ENCODE measurements at regions not wholly inside any gene's neighbourhood (a gene's known extent, or its start where the extent isn't known, plus 50 kb on each side); places are given as distances from the start of the nearest gene placed in this dataset.

- H3K27ac ChIP-seq (ENCODE audit: insufficient read depth, low read length, poor library complexity, severe bottlenecking) = no peak overlapping the region
- H3K9me3 ChIP-seq (ENCODE audit: control insufficient read depth, low read length) = no peaks in the 10 kb centered on the region
- no peaks in the 10 kb centered on the region for H3K36me3 ChIP-seq (ENCODE audit: control insufficient read depth, insufficient read depth, low read length)
- no peak for DNase-seq
- H3K4me1 ChIP-seq (ENCODE audit: control insufficient read depth, insufficient read depth, low read length, poor library complexity, severe bottlenecking) = no peaks in the 10 kb centered on the region
- H3K4me3 ChIP-seq (ENCODE audit: insufficient read depth, low read depth, low read length, poor library complexity, severe bottlenecking) = no peak overlapping the region
- no peaks in the 10 kb centered on the region for H3K27me3 ChIP-seq (replicated peaks; ENCODE audit: control insufficient read depth, insufficient read depth, low read length, poor library complexity, severe bottlenecking)
Measured at GRCh38 chr5:35483191-35483590, 134.5 kb upstream of the SPEF2 start.

GRCh38 chr5:35482167-35482755 is 135.4 kb upstream of the SPEF2 start:
- no peaks in the 10 kb centered on the region for H3K36me3 ChIP-seq (ENCODE audit: control insufficient read depth, insufficient read depth, low read length)
- no peak overlapping the region for H3K4me3 ChIP-seq (ENCODE audit: insufficient read depth, low read depth, low read length, poor library complexity, severe bottlenecking)
- no peaks in the 10 kb centered on the region for H3K4me1 ChIP-seq (ENCODE audit: control insufficient read depth, insufficient read depth, low read length, poor library complexity, severe bottlenecking)
- no peak overlapping the region for H3K27ac ChIP-seq (ENCODE audit: insufficient read depth, low read length, poor library complexity, severe bottlenecking)
- no peaks in the 10 kb centered on the region for H3K27me3 ChIP-seq (replicated peaks; ENCODE audit: control insufficient read depth, insufficient read depth, low read length, poor library complexity, severe bottlenecking)
- no peaks in the 10 kb centered on the region for H3K9me3 ChIP-seq (ENCODE audit: control insufficient read depth, low read length)
- no peak for DNase-seq

GRCh38 chr5:35478856-35479682 is 138.6 kb upstream of the SPEF2 start:
- H3K4me3 ChIP-seq (ENCODE audit: insufficient read depth, low read depth, low read length, poor library complexity, severe bottlenecking) = peak overlapping the region; percentile 48
- no peak overlapping the region for H3K27ac ChIP-seq (ENCODE audit: insufficient read depth, low read length, poor library complexity, severe bottlenecking)
- no peaks in the 10 kb centered on the region for H3K27me3 ChIP-seq (replicated peaks; ENCODE audit: control insufficient read depth, insufficient read depth, low read length, poor library complexity, severe bottlenecking)
- H3K9me3 ChIP-seq (ENCODE audit: control insufficient read depth, low read length) = no peaks in the 10 kb centered on the region
- no peaks in the 10 kb centered on the region for H3K36me3 ChIP-seq (ENCODE audit: control insufficient read depth, insufficient read depth, low read length)
- no peak for DNase-seq
- no peaks in the 10 kb centered on the region for H3K4me1 ChIP-seq (ENCODE audit: control insufficient read depth, insufficient read depth, low read length, poor library complexity, severe bottlenecking)

- H3K27me3 ChIP-seq (replicated peaks; ENCODE audit: control insufficient read depth, insufficient read depth, low read length, poor library complexity, severe bottlenecking) = no peaks in the 10 kb centered on the region
- H3K4me3 ChIP-seq (ENCODE audit: insufficient read depth, low read depth, low read length, poor library complexity, severe bottlenecking) = no peak overlapping the region
- no peaks in the 10 kb centered on the region for H3K9me3 ChIP-seq (ENCODE audit: control insufficient read depth, low read length)
- DNase-seq = no peak
- no peaks in the 10 kb centered on the region for H3K36me3 ChIP-seq (ENCODE audit: control insufficient read depth, insufficient read depth, low read length)
- H3K27ac ChIP-seq (ENCODE audit: insufficient read depth, low read length, poor library complexity, severe bottlenecking) = no peak overlapping the region
- no peaks in the 10 kb centered on the region for H3K4me1 ChIP-seq (ENCODE audit: control insufficient read depth, insufficient read depth, low read length, poor library complexity, severe bottlenecking)
Measured at GRCh38 chr5:35477911-35478310, 139.8 kb upstream of the SPEF2 start.

- Histone ChIP-seq H3K36me3 (ENCODE audit: control insufficient read depth, insufficient read depth, low read length) (no peaks in the 10 kb centered on the region), H3K4me1 (ENCODE audit: control insufficient read depth, insufficient read depth, low read length, poor library complexity, severe bottlenecking) (no peaks in the 10 kb centered on the region), H3K4me3 (ENCODE audit: insufficient read depth, low read depth, low read length, poor library complexity, severe bottlenecking) (no peak overlapping the region), H3K27ac (ENCODE audit: insufficient read depth, low read length, poor library complexity, severe bottlenecking) (no peak overlapping the region), H3K27me3 (replicated peaks; ENCODE audit: control insufficient read depth, insufficient read depth, low read length, poor library complexity, severe bottlenecking) (no peaks in the 10 kb centered on the region), H3K9me3 (ENCODE audit: control insufficient read depth, low read length) (no peaks in the 10 kb centered on the region)
- DNase-seq = no peak
Measured at GRCh38 chr5:35477321-35477720, 140.3 kb upstream of the SPEF2 start.

- Histone ChIP-seq H3K27me3 (replicated peaks; ENCODE audit: control insufficient read depth, insufficient read depth, low read length, poor library complexity, severe bottlenecking) (no peaks in the 10 kb centered on the region), H3K9me3 (ENCODE audit: control insufficient read depth, low read length) (no peaks in the 10 kb centered on the region), H3K4me1 (ENCODE audit: control insufficient read depth, insufficient read depth, low read length, poor library complexity, severe bottlenecking) (no peaks in the 10 kb centered on the region), H3K36me3 (ENCODE audit: control insufficient read depth, insufficient read depth, low read length) (no peaks in the 10 kb centered on the region), H3K4me3 (ENCODE audit: insufficient read depth, low read depth, low read length, poor library complexity, severe bottlenecking) (no peak overlapping the region), H3K27ac (ENCODE audit: insufficient read depth, low read length, poor library complexity, severe bottlenecking) (no peak overlapping the region)
- no peak for DNase-seq
Measured at GRCh38 chr5:35476797-35477196, 140.9 kb upstream of the SPEF2 start.

GRCh38 chr5:35476036-35476435 is 141.6 kb upstream of the SPEF2 start:
- no peak overlapping the region for H3K27ac ChIP-seq (ENCODE audit: insufficient read depth, low read length, poor library complexity, severe bottlenecking)
- no peaks in the 10 kb centered on the region for H3K4me1 ChIP-seq (ENCODE audit: control insufficient read depth, insufficient read depth, low read length, poor library complexity, severe bottlenecking)
- no peaks in the 10 kb centered on the region for H3K36me3 ChIP-seq (ENCODE audit: control insufficient read depth, insufficient read depth, low read length)
- no peaks in the 10 kb centered on the region for H3K27me3 ChIP-seq (replicated peaks; ENCODE audit: control insufficient read depth, insufficient read depth, low read length, poor library complexity, severe bottlenecking)
- H3K9me3 ChIP-seq (ENCODE audit: control insufficient read depth, low read length) = no peaks in the 10 kb centered on the region
- DNase-seq = no peak
- no peak overlapping the region for H3K4me3 ChIP-seq (ENCODE audit: insufficient read depth, low read depth, low read length, poor library complexity, severe bottlenecking)

- no peak for DNase-seq
- H3K4me3 ChIP-seq (ENCODE audit: insufficient read depth, low read depth, low read length, poor library complexity, severe bottlenecking) = no peak overlapping the region
- no peaks in the 10 kb centered on the region for H3K27me3 ChIP-seq (replicated peaks; ENCODE audit: control insufficient read depth, insufficient read depth, low read length, poor library complexity, severe bottlenecking)
Measured at GRCh38 chr5:35473589-35473988, 144.1 kb upstream of the SPEF2 start.

GRCh38 chr5:35470866-35471265 is 146.8 kb upstream of the SPEF2 start:
- DNase-seq = no peak
- H3K36me3 ChIP-seq (ENCODE audit: control insufficient read depth, insufficient read depth, low read length) = no peaks in the 10 kb centered on the region
- no peaks in the 10 kb centered on the region for H3K27me3 ChIP-seq (replicated peaks; ENCODE audit: control insufficient read depth, insufficient read depth, low read length, poor library complexity, severe bottlenecking)

More at GRCh38 chr5:35473589-35473988, 144.1 kb upstream of the SPEF2 start:
- H3K4me1 ChIP-seq (ENCODE audit: control insufficient read depth, insufficient read depth, low read length, poor library complexity, severe bottlenecking) = no peaks in the 10 kb centered on the region
- no peak overlapping the region for H3K27ac ChIP-seq (ENCODE audit: insufficient read depth, low read length, poor library complexity, severe bottlenecking)
- H3K36me3 ChIP-seq (ENCODE audit: control insufficient read depth, insufficient read depth, low read length) = no peaks in the 10 kb centered on the region
- H3K9me3 ChIP-seq (ENCODE audit: control insufficient read depth, low read length) = no peaks in the 10 kb centered on the region

GRCh38 chr5:35468811-35469210 is 148.9 kb upstream of the SPEF2 start:
- Histone ChIP-seq H3K27me3 (replicated peaks; ENCODE audit: control insufficient read depth, insufficient read depth, low read length, poor library complexity, severe bottlenecking) (no peaks in the 10 kb centered on the region), H3K27ac (ENCODE audit: insufficient read depth, low read length, poor library complexity, severe bottlenecking) (no peak overlapping the region), H3K36me3 (ENCODE audit: control insufficient read depth, insufficient read depth, low read length) (no peaks in the 10 kb centered on the region), H3K4me1 (ENCODE audit: control insufficient read depth, insufficient read depth, low read length, poor library complexity, severe bottlenecking) (no peaks in the 10 kb centered on the region), H3K9me3 (ENCODE audit: control insufficient read depth, low read length) (no peaks in the 10 kb centered on the region), H3K4me3 (ENCODE audit: insufficient read depth, low read depth, low read length, poor library complexity, severe bottlenecking) (no peak overlapping the region)
- DNase-seq = no peak

More at GRCh38 chr5:35470866-35471265, 146.8 kb upstream of the SPEF2 start:
- no peak overlapping the region for H3K4me3 ChIP-seq (ENCODE audit: insufficient read depth, low read depth, low read length, poor library complexity, severe bottlenecking)
- H3K9me3 ChIP-seq (ENCODE audit: control insufficient read depth, low read length) = no peaks in the 10 kb centered on the region
- H3K27ac ChIP-seq (ENCODE audit: insufficient read depth, low read length, poor library complexity, severe bottlenecking) = no peak overlapping the region
- H3K4me1 ChIP-seq (ENCODE audit: control insufficient read depth, insufficient read depth, low read length, poor library complexity, severe bottlenecking) = no peaks in the 10 kb centered on the region
